Trophoblast cell (in vitro differentiated cells and primary cell): ENCODE measurements at regions not wholly inside any gene's neighbourhood (a gene's known extent, or its start where the extent isn't known, plus 50 kb on each side); places are given as distances from the start of the nearest gene placed in this dataset.

ENCODE experiments used
- DNase-seq, 2 donors: peaks; one replicate each; pipeline ENCODE4 v3.0.0-alpha.2; 2016
- H2AFZ ChIP-seq: 2 replicates; pipeline ENCODE4 v1.6.1; 2013; ENCODE audit warnings: low read length, moderate library complexity, mild to moderate bottlenecking; ENCODE audit not compliant: insufficient read depth, poor library complexity
- H2AK5ac ChIP-seq: 2 replicates; pipeline ENCODE4 v1.6.1; 2013; ENCODE audit warnings: mild to moderate bottlenecking, low read length
- H2BK120ac ChIP-seq: 2 replicates; pipeline ENCODE4 v1.6.1; 2013; ENCODE audit warnings: low read length, mild to moderate bottlenecking, moderate library complexity; ENCODE audit not compliant: insufficient read depth, poor library complexity
- H2BK12ac ChIP-seq: 2 replicates; pipeline ENCODE4 v1.6.1; 2013; ENCODE audit warnings: mild to moderate bottlenecking, low read length, moderate library complexity
- H2BK5ac ChIP-seq: 2 replicates; pipeline ENCODE4 v1.6.1; 2013; ENCODE audit warnings: low read length, low read depth, moderate library complexity, mild to moderate bottlenecking; ENCODE audit not compliant: poor library complexity
- H3K14ac ChIP-seq: 2 replicates; pipeline ENCODE4 v1.6.1; 2013; ENCODE audit warnings: mild to moderate bottlenecking, low read length
- H3K18ac ChIP-seq: 2 replicates; pipeline ENCODE4 v1.6.1; 2013; ENCODE audit warnings: mild to moderate bottlenecking, low read length
- H3K23ac ChIP-seq: 2 replicates; pipeline ENCODE4 v1.6.1; 2013; ENCODE audit warnings: low read length
- H3K27ac ChIP-seq: 2 replicates; pipeline ENCODE4 v1.5.1; 2013; ENCODE audit warnings: low read depth, mild to moderate bottlenecking, inconsistent platforms, low read length, moderate library complexity
- H3K27me3 ChIP-seq: 2 replicates; pipeline ENCODE4 v1.6.1; 2013; ENCODE audit warnings: inconsistent platforms, mild to moderate bottlenecking, low read length, moderate library complexity; ENCODE audit not compliant: insufficient read depth
- H3K36me3 ChIP-seq, 2 experiments: 1 replicate in 1 of 2; 2 replicates in 1 of 2; pipeline ENCODE4 v1.6.1; 2013; ENCODE audit warnings: low read length in 2 of 2, mild to moderate bottlenecking in 2 of 2, moderate library complexity in 1 of 2; ENCODE audit not compliant: insufficient read depth in 2 of 2, control insufficient read depth in 1 of 2
- H3K4ac ChIP-seq: 2 replicates; pipeline ENCODE4 v1.6.1; 2013; ENCODE audit warnings: low read depth, mild to moderate bottlenecking, low read length, moderate library complexity
- H3K4me1 ChIP-seq, 2 experiments: 1 replicate in 1 of 2; 2 replicates in 1 of 2; pipeline ENCODE4 v1.6.1; 2013; ENCODE audit warnings: low read length in 2 of 2, mild to moderate bottlenecking in 2 of 2, moderate library complexity in 1 of 2; ENCODE audit not compliant: insufficient read depth in 2 of 2, control insufficient read depth in 1 of 2
- H3K4me2 ChIP-seq: 2 replicates; pipeline ENCODE4 v1.6.1; 2013; ENCODE audit warnings: inconsistent platforms, mild to moderate bottlenecking, low read length, moderate library complexity
- H3K4me3 ChIP-seq: 2 replicates; pipeline ENCODE4 v1.5.1; 2013; ENCODE audit warnings: mild to moderate bottlenecking, low read depth, low read length, inconsistent platforms
- H3K79me1 ChIP-seq: one replicate; pipeline ENCODE4 v1.6.1; 2013; ENCODE audit warnings: low read length
- H3K79me2 ChIP-seq: 2 replicates; pipeline ENCODE4 v1.6.1; 2013; ENCODE audit warnings: low read length, mild to moderate bottlenecking; ENCODE audit not compliant: control insufficient read depth, insufficient read depth, poor library complexity
- H3K9ac ChIP-seq: 2 replicates; pipeline ENCODE4 v1.6.1; 2013; ENCODE audit warnings: mild to moderate bottlenecking, low read length
- H3K9me3 ChIP-seq: 2 replicates; pipeline ENCODE4 v1.6.1; 2013; ENCODE audit warnings: low read depth, mild to moderate bottlenecking, control low read depth, inconsistent platforms, low read length; ENCODE audit not compliant: insufficient read depth
- H4K12ac ChIP-seq: 2 replicates; pipeline ENCODE4 v1.6.1; 2013; ENCODE audit warnings: low read depth, mild to moderate bottlenecking, low read length, moderate library complexity
- H4K8ac ChIP-seq: 2 replicates; pipeline ENCODE4 v1.6.1; 2013; ENCODE audit warnings: low read depth, mild to moderate bottlenecking, low read length, moderate library complexity
- H4K91ac ChIP-seq: one replicate; pipeline ENCODE4 v1.6.1; 2013; ENCODE audit warnings: low read depth, mild to moderate bottlenecking, low read length, moderate library complexity
- WGBS: extraction: QIAGEN DNeasy Blood & Tissue Kit; methylation state at CpG from one replicate; pipeline ENCODE4 v1.1.7; 2013; ENCODE audit warnings: missing lambda C conversion rate; ENCODE audit not compliant: insufficient read length, insufficient coverage; ENCODE audit errors: extremely low coverage; 5-methylcytosine and 5-hydroxymethylcytosine counted together

DNA sequence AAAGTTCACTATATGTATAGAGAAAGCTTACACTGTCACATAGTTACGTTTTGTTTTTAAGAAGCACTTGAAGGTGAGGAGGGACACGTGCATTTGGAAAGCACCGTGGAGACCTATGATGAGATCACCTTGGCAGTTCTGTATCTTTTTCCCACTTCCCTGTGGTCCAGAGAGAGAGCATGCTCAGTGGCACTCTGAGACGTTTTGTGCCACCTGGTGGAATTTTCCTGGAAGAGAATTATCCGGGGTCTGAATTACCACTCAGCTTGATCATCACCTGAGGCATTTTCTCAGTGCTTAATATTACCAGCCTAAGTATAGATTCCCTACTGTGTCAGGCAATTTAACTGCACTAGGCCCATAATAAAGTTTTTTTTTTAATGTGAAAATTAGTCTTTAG lies 469.4 kb upstream of the SMIM21 start:
- Histone ChIP-seq H3K4ac (no peak overlapping the region), H3K36me3 (no peaks in the 10 kb centered on the region), H2BK12ac (no peak overlapping the region), H3K79me2 (no peaks in the 10 kb centered on the region), H3K9ac (no peak overlapping the region), H2AK5ac (no peak overlapping the region), H3K79me1 (no peaks in the 10 kb centered on the region), H2BK5ac (no peak overlapping the region), H4K8ac (no peak overlapping the region), H2AFZ (no peak overlapping the region), H3K9me3 (no peaks in the 10 kb centered on the region), H4K12ac (no peak overlapping the region), H3K4me1 (no peaks in the 10 kb centered on the region), H3K4me2 (no peak overlapping the region), H3K27me3 (no peaks in the 10 kb centered on the region), H3K14ac (no peak overlapping the region), H3K18ac (no peak overlapping the region), H2BK120ac (no peak overlapping the region), H3K27ac (no peak overlapping the region), H4K91ac (no peak overlapping the region), H3K4me3 (no peak overlapping the region), H3K23ac (no peak overlapping the region)
- no peak for DNase-seq
- no CpG with 5 or more reads among the region's 5 CpGs for WGBS

DNA sequence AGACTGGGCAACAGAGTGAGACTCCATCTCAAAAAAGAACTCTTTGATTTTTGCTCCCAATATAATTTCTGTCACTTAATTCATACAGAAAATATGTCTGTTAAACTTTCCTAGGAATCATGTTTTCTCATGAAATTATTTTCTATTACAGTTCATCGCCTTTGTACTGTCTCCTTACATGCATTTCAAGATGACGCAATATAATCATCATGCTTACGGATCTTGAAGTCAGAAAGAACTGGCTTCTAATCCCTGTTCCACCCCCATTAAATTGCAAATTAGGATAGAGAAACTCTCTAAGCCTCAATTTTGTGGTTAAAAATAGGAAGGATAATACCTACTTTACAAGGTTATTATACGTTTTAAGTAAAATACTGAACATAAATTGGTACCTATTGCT lies 467.6 kb upstream of the SMIM21 start:
- no peak overlapping the region for H3K18ac ChIP-seq
- no peak overlapping the region for H3K27ac ChIP-seq
- H3K9me3 ChIP-seq, result no peaks in the 10 kb centered on the region
- no peak overlapping the region for H4K91ac ChIP-seq
- H3K14ac ChIP-seq, result no peak overlapping the region
- H3K4ac ChIP-seq, result no peak overlapping the region
- no peak overlapping the region for H3K4me2 ChIP-seq
- H3K27me3 ChIP-seq, result no peaks in the 10 kb centered on the region
- no peak overlapping the region for H3K4me3 ChIP-seq
- H2BK12ac ChIP-seq, result no peak overlapping the region
- H2BK5ac ChIP-seq, result no peak overlapping the region
- H2AFZ ChIP-seq, result no peak overlapping the region
- H3K23ac ChIP-seq, result no peak overlapping the region
- H3K36me3 ChIP-seq, result no peaks in the 10 kb centered on the region
- DNase-seq, result no peak
- H4K12ac ChIP-seq, result no peak overlapping the region
- no peak overlapping the region for H2BK120ac ChIP-seq
- H3K79me1 ChIP-seq, result no peaks in the 10 kb centered on the region
- no CpG with 5 or more reads among the region's 4 CpGs for WGBS
- no peaks in the 10 kb centered on the region for H3K4me1 ChIP-seq
- H3K79me2 ChIP-seq, result no peaks in the 10 kb centered on the region
- H2AK5ac ChIP-seq, result no peak overlapping the region
- no peak overlapping the region for H4K8ac ChIP-seq
- H3K9ac ChIP-seq, result no peak overlapping the region

DNA sequence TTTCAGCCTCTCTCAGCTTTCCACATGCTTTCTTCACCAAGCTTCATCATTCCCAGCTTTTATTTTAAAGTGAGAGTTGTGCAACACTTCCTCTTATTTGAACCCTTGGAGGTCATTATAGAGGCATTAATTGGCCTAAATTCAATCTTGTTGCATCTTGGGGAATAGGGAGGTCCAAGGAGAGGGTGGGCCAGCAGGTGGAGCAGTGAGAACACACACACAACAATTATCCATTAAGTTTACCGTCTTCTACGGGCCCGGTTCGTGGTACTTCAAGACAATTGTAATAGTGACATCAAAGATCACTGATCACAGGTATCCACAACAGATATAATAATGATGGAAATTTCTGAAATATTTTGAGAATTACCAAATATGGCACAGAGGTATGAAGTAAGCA lies 457.2 kb upstream of the SMIM21 start:
- no CpG with 5 or more reads among the region's 4 CpGs for WGBS
- no peak overlapping the region for H2AK5ac ChIP-seq
- no peak overlapping the region for H3K14ac ChIP-seq
- H3K18ac ChIP-seq, result no peak overlapping the region
- no peak overlapping the region for H4K12ac ChIP-seq
- no peak overlapping the region for H3K4me2 ChIP-seq
- H3K4me3 ChIP-seq, result no peak overlapping the region
- H3K4ac ChIP-seq, result no peak overlapping the region
- H3K9me3 ChIP-seq, result no peaks in the 10 kb centered on the region
- H4K91ac ChIP-seq, result no peak overlapping the region
- no peak overlapping the region for H3K23ac ChIP-seq
- H2AFZ ChIP-seq, result no peak overlapping the region
- H3K36me3 ChIP-seq, result no peaks in the 10 kb centered on the region
- no peak overlapping the region for H2BK120ac ChIP-seq
- DNase-seq, result no peak
- H3K79me1 ChIP-seq, result no peaks in the 10 kb centered on the region
- H2BK12ac ChIP-seq, result no peak overlapping the region
- no peak overlapping the region for H2BK5ac ChIP-seq
- H3K9ac ChIP-seq, result no peak overlapping the region
- H3K27me3 ChIP-seq, result no peaks in the 10 kb centered on the region
- H3K79me2 ChIP-seq, result no peaks in the 10 kb centered on the region
- H3K27ac ChIP-seq, result no peak overlapping the region
- H4K8ac ChIP-seq, result no peak overlapping the region
- H3K4me1 ChIP-seq, result peaks cover 0 to 3% of the 10 kb centered on the region in 2 experiments

DNA sequence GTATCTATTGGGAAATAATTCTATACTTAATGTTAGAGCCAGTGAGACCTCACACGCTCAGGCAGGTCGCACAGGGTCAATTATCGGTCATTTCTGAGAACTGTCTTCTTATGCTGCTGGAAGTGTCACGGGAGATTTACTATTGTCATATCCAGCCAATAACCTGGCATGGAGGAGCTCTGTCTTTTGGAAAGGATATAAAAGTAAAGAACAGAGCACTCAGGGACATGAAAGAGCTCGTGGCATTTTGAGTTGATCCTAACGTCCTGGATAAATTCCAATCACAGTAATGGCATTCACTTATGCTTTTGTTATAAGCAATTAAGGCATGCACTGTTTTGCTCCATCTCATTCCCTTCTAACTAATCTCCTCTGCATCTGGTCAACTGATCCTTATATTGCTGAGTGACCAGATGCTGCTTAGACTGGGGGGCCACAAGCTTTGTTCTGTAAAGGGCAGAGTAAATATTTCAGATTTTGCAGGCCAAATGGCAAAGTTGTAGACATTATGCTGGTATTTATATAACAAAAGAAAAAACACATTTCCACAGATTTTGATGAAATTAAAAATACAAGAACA lies 453.5 kb upstream of the SMIM21 start:
- H3K27ac ChIP-seq, result no peak overlapping the region
- H3K36me3 ChIP-seq, result no peaks in the 10 kb centered on the region
- H4K8ac ChIP-seq, result no peak overlapping the region
- H3K23ac ChIP-seq, result no peak overlapping the region
- H3K14ac ChIP-seq, result no peak overlapping the region
- no peak overlapping the region for H2AFZ ChIP-seq
- DNase-seq, result no peak
- no peak overlapping the region for H4K12ac ChIP-seq
- H2AK5ac ChIP-seq, result no peak overlapping the region
- no peak overlapping the region for H3K4me3 ChIP-seq
- H3K4ac ChIP-seq, result no peak overlapping the region
- no peak overlapping the region for H4K91ac ChIP-seq
- H3K79me2 ChIP-seq, result no peaks in the 10 kb centered on the region
- H3K27me3 ChIP-seq, result no peaks in the 10 kb centered on the region
- H2BK120ac ChIP-seq, result no peak overlapping the region
- H2BK12ac ChIP-seq, result no peak overlapping the region
- no CpG with 5 or more reads among the region's 6 CpGs for WGBS
- no peak overlapping the region for H3K18ac ChIP-seq
- H3K4me1 ChIP-seq, result no peaks in the 10 kb centered on the region
- H3K9ac ChIP-seq, result no peak overlapping the region
- no peak overlapping the region for H2BK5ac ChIP-seq
- H3K4me2 ChIP-seq, result no peak overlapping the region
- peaks cover 2% of the 10 kb centered on the region for H3K9me3 ChIP-seq
- H3K79me1 ChIP-seq, result no peaks in the 10 kb centered on the region
